Bronchial epithelial cell (primary cell): ENCODE measurements at regions not wholly inside any gene's neighbourhood (a gene's known extent, or its start where the extent isn't known, plus 50 kb on each side); places are given as distances from the start of the nearest gene placed in this dataset.

ENCODE experiments used
- DNase-seq: peaks from one replicate; pipeline ENCODE4 v3.0.0-alpha.2; 2010; ENCODE audit warnings: low read depth
- FAIRE-seq: peaks from 2 replicates; lab custom pipeline; 2011; peaks lifted over from hg19 to GRCh38; lab: Jason Lieb, UNC
- H3K27me3 ChIP-seq: 2 replicates; pipeline ENCODE4 v1.5.1; 2011; ENCODE audit warnings: low read length; ENCODE audit not compliant: control insufficient read depth, insufficient read depth
- H3K36me3 ChIP-seq: 2 replicates; pipeline ENCODE4 v1.5.1; 2011; ENCODE audit warnings: low read length; ENCODE audit not compliant: control insufficient read depth, insufficient read depth
- H3K4me3 ChIP-seq: 2 replicates; pipeline ENCODE4 v1.5.1; 2011; ENCODE audit warnings: mild to moderate bottlenecking, low read depth, low read length, control low read depth
- TF ChIP-seq, protein P1 (sequence below): IDR thresholded peaks from 2 replicates; pipeline ENCODE4 v1.5.1; 2011; ENCODE audit warnings: mild to moderate bottlenecking, moderate library complexity, low read length, control low read depth, inconsistent platforms; ENCODE audit not compliant: insufficient read depth, severe bottlenecking

DNA sequence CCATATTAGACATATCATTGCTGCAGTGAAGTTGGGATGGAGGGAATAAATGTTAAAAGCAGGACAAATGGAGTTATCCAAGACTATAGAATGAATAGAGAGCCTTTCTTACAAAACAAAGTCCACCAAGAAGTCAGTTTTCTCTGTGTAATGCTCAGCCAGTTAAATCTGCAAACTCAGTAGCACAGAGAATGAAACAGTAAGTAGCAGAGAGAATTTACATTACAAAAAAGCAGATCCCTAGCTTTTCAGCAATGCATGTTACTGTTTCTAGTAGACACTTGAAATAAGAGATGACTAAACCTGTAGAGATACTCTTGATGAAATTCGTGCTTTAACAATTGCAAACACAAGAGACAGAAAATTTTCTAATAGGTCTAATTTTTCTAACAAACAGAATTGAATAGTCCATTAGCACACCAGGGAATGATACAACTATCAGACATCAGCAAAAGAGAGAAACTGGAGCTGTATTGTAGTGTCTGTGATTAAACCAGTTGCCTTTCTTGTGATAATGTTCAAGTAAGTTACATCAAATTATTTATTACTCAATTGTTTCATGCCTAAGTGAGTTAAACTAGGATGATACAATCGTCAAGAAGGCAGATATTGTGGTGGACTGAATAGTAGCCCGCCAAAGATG, 322.2 kb upstream of the DDX18 start:
- no peaks in the 10 kb centered on the region for H3K36me3 ChIP-seq
- H3K27me3 ChIP-seq, result no peaks in the 10 kb centered on the region
- FAIRE-seq (no peak), DNase-seq (no peak)
- TF ChIP-seq, protein P1, sequence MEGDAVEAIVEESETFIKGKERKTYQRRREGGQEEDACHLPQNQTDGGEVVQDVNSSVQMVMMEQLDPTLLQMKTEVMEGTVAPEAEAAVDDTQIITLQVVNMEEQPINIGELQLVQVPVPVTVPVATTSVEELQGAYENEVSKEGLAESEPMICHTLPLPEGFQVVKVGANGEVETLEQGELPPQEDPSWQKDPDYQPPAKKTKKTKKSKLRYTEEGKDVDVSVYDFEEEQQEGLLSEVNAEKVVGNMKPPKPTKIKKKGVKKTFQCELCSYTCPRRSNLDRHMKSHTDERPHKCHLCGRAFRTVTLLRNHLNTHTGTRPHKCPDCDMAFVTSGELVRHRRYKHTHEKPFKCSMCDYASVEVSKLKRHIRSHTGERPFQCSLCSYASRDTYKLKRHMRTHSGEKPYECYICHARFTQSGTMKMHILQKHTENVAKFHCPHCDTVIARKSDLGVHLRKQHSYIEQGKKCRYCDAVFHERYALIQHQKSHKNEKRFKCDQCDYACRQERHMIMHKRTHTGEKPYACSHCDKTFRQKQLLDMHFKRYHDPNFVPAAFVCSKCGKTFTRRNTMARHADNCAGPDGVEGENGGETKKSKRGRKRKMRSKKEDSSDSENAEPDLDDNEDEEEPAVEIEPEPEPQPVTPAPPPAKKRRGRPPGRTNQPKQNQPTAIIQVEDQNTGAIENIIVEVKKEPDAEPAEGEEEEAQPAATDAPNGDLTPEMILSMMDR, result no peak
- no peak overlapping the region for H3K4me3 ChIP-seq

DNA sequence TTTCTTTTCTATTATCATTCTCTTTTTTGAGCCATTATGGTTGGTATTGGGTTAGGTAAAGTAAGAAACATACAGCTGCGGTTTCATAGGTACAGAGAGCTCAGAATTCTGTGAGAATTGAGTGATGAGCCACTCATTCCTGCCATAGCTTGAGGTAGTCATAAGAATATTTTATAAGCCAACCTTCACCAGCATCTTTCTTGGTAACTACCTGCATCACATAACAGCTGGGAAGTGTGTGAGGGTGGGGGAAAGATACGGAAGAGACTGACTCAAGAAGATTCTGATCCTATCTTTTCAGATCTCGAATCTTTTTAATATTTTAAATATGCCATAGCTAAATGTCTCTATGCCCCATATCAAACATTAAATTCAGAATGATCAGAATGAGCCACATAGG, 313.8 kb upstream of the DDX18 start:
- FAIRE-seq, result no peak
- H3K27me3 ChIP-seq, result no peaks in the 10 kb centered on the region
- TF ChIP-seq, protein P1, result no peak
- no peak for DNase-seq
- H3K4me3 ChIP-seq, result no peak overlapping the region
- no peaks in the 10 kb centered on the region for H3K36me3 ChIP-seq

DNA sequence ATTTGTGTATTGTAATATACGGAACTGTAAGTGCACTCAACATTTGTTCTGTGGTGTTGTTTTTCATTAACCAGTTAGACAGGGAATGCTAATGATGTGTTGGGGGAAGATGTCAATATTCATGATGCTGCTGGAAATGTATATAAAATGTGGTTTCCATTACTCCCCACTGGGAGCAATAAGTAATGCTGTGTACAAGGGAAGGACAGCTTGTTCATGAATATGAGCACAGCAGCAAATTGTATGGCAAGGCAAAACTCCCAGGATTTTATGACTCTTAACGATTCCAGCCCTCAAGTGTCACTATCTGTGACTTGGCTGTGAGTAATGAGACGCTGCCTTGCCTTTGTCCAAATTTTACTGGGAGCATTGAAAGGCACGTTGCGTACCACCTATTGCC, 312.4 kb upstream of the DDX18 start:
- no peak for FAIRE-seq
- no peaks in the 10 kb centered on the region for H3K27me3 ChIP-seq
- H3K36me3 ChIP-seq, result no peaks in the 10 kb centered on the region
- no peak for DNase-seq
- H3K4me3 ChIP-seq, result no peak overlapping the region
- TF ChIP-seq, protein P1, result no peak

DNA sequence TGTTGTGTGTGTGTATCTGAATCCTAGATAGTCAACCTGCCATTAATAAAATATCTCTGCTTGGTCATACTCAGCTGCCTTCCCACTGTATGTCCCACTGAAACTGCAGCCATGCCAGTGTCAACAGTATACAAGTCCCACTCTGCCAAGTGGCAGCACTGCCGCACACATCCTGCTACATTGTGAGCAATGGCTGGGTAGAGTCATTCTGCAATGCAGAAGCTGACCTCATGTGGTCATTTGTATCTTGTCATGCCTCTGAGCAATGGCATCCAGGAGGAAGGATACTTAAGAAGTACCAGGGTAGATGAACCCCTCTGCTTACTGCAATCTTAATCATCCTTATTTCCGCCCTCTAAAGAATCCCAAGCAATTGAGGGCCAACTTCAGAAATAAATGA, 302.2 kb upstream of the DDX18 start:
- no peak for DNase-seq

DNA sequence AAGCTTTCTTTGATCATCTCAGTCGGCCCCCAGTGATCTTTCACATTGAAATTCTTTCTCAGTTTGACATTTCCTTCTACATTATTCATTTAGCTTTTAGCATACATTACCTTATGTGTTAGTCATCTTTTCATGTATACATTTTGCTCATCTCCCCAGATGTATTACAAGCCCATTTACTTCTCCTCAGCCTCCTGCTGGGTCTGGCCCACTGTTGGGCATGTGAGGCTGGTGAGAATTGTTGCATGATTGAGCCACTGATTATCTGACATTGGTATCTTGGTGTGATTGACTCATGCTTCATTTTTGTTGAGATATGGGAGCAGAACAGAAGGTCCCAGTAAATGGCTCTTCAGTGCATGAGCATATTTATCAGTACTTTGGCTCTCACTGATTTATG, 300.1 kb upstream of the DDX18 start:
- FAIRE-seq (no peak), DNase-seq (no peak)
- no peak overlapping the region for H3K4me3 ChIP-seq
- no peaks in the 10 kb centered on the region for H3K36me3 ChIP-seq
- H3K27me3 ChIP-seq, result no peaks in the 10 kb centered on the region
- TF ChIP-seq, protein P1, result no peak

More for the DNA sequence above, 302.2 kb upstream of the DDX18 start:
- TF ChIP-seq, protein P1, result no peak
- H3K4me3 ChIP-seq, result no peak overlapping the region
- H3K27me3 ChIP-seq, result no peaks in the 10 kb centered on the region
- FAIRE-seq, result no peak
- H3K36me3 ChIP-seq, result no peaks in the 10 kb centered on the region

DNA sequence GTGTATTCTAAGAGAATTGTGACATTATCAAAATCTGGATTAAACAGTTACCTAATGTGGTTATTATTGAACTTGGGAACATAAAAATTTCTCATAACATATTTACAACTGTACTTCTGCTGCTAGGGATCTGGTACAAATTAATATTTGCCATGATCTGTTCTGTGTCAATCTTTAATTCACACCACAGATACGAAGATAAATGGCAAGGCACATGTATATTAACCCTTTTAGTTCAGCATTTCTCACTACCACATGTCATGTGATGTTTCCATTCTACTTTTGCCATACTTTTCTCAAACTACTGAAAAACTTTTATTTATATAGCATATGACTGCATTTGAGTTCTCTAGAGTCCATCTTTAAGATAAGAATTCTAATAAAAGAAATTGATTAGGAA, 295.3 kb upstream of the DDX18 start:
- FAIRE-seq (no peak), DNase-seq (no peak)
- TF ChIP-seq, protein P1, result no peak
- Histone ChIP-seq H3K36me3 (no peaks in the 10 kb centered on the region), H3K4me3 (no peak overlapping the region), H3K27me3 (no peaks in the 10 kb centered on the region)
